ENCODE measurements at regions not wholly inside any gene's neighbourhood (a gene's known extent, or its start where the extent isn't known, plus 50 kb on each side); places are given as distances from the start of the nearest gene placed in this dataset.

GRCh38 chr4:4771160-4771559 lies 88.3 kb upstream of the MSX1 start:
- Histone ChIP-seq H3K79me2 (no peaks in the 10 kb centered on the region), H3K9me3 (ENCODE audit: control insufficient read depth, low read length) (no peaks in the 10 kb centered on the region), H3K4me1 (peaks cover 2% of the 10 kb centered on the region), H3K4me3 (ENCODE audit: low read depth, low read length) (no peak overlapping the region), H3K27ac (no peak overlapping the region), H3K36me3 (ENCODE audit: control insufficient read depth, insufficient read depth, low read length) (no peaks in the 10 kb centered on the region), H2AFZ (no peak overlapping the region), H3K4me2 (ENCODE audit: low read length) (no peak overlapping the region), H3K9ac (no peak overlapping the region), H3K27me3 (ENCODE audit: control insufficient read depth, insufficient read depth, low read length) (no peaks in the 10 kb centered on the region)
- no peak for TF ChIP-seq CTCF (IDR thresholded peaks at IDR 0.05)

GRCh38 chr4:4770610-4771009 lies 88.9 kb upstream of the MSX1 start:
- Histone ChIP-seq H3K79me2 (no peaks in the 10 kb centered on the region), H3K36me3 (ENCODE audit: control insufficient read depth, insufficient read depth, low read length) (no peaks in the 10 kb centered on the region), H3K4me2 (ENCODE audit: low read length) (no peak overlapping the region), H3K27me3 (ENCODE audit: control insufficient read depth, insufficient read depth, low read length) (no peaks in the 10 kb centered on the region), H3K27ac (no peak overlapping the region), H3K4me3 (ENCODE audit: low read depth, low read length) (no peak overlapping the region), H3K9ac (no peak overlapping the region), H3K4me1 (peaks cover 2% of the 10 kb centered on the region), H2AFZ (no peak overlapping the region), H3K9me3 (ENCODE audit: control insufficient read depth, low read length) (no peaks in the 10 kb centered on the region)
- TF ChIP-seq CTCF (IDR thresholded peaks at IDR 0.05) = no peak

- H3K4me3 ChIP-seq (ENCODE audit: low read depth, low read length) = no peak overlapping the region
- no peak overlapping the region for H2AFZ ChIP-seq
- no peaks in the 10 kb centered on the region for H3K27me3 ChIP-seq (ENCODE audit: control insufficient read depth, insufficient read depth, low read length)
- TF ChIP-seq CTCF (IDR thresholded peaks at IDR 0.05) = no peak
- no peaks in the 10 kb centered on the region for H3K36me3 ChIP-seq (ENCODE audit: control insufficient read depth, insufficient read depth, low read length)
- H3K9me3 ChIP-seq (ENCODE audit: control insufficient read depth, low read length) = no peaks in the 10 kb centered on the region
- H3K9ac ChIP-seq = no peak overlapping the region
- no peak overlapping the region for H3K27ac ChIP-seq
- no peaks in the 10 kb centered on the region for H3K79me2 ChIP-seq
- no peak overlapping the region for H3K4me2 ChIP-seq (ENCODE audit: low read length)
- no peaks in the 10 kb centered on the region for H3K4me1 ChIP-seq
Observed at GRCh38 chr4:4766564-4766963, 92.9 kb upstream of the MSX1 start.

GRCh38 chr4:4765811-4766210 lies 93.7 kb upstream of the MSX1 start:
- H3K27me3 ChIP-seq (ENCODE audit: control insufficient read depth, insufficient read depth, low read length) = no peaks in the 10 kb centered on the region
- H3K9me3 ChIP-seq (ENCODE audit: control insufficient read depth, low read length) = no peaks in the 10 kb centered on the region
- H3K79me2 ChIP-seq = no peaks in the 10 kb centered on the region
- no peaks in the 10 kb centered on the region for H3K36me3 ChIP-seq (ENCODE audit: control insufficient read depth, insufficient read depth, low read length)
- no peak for TF ChIP-seq CTCF (IDR thresholded peaks at IDR 0.05)
- no peak overlapping the region for H3K4me2 ChIP-seq (ENCODE audit: low read length)
- no peak overlapping the region for H3K27ac ChIP-seq
- no peak overlapping the region for H2AFZ ChIP-seq
- no peaks in the 10 kb centered on the region for H3K4me1 ChIP-seq
- no peak overlapping the region for H3K9ac ChIP-seq
- no peak overlapping the region for H3K4me3 ChIP-seq (ENCODE audit: low read depth, low read length)

GRCh38 chr4:4764558-4764905 lies 94.9 kb upstream of the MSX1 start:
- Histone ChIP-seq H3K27me3 (ENCODE audit: control insufficient read depth, insufficient read depth, low read length) (no peaks in the 10 kb centered on the region), H3K27ac (no peak overlapping the region), H3K9ac (no peak overlapping the region), H3K4me1 (no peaks in the 10 kb centered on the region), H3K36me3 (ENCODE audit: control insufficient read depth, insufficient read depth, low read length) (no peaks in the 10 kb centered on the region), H2AFZ (no peak overlapping the region), H3K79me2 (no peaks in the 10 kb centered on the region), H3K4me3 (ENCODE audit: low read depth, low read length) (no peak overlapping the region), H3K9me3 (ENCODE audit: control insufficient read depth, low read length) (no peaks in the 10 kb centered on the region), H3K4me2 (ENCODE audit: low read length) (no peak overlapping the region)
- TF ChIP-seq CTCF (IDR thresholded peaks at IDR 0.05) = no peak
